ENCODE measurements at regions not wholly inside any gene's neighbourhood (a gene's known extent, or its start where the extent isn't known, plus 50 kb on each side); places are given as distances from the start of the nearest gene placed in this dataset.
"Not testable (repeated sequence)": the region's sequence is repeated elsewhere in the genome, so short reads cannot be mapped to it uniquely, and the experiment has no call there.

GRCh38 chr4:127240764-127241105 lies 392.0 kb upstream of the INTU start:
- DNase-seq (ENCODE audit: low read depth) = no peak
- no peak overlapping the region for H3K4me3 ChIP-seq (ENCODE audit: low read depth, low read length)

GRCh38 chr4:127244515-127244914 lies 388.2 kb upstream of the INTU start:
- DNase-seq (ENCODE audit: low read depth) = no peak

GRCh38 chr4:127246963-127247952 lies 385.5 kb upstream of the INTU start:
- no peak overlapping the region for H3K4me3 ChIP-seq (ENCODE audit: low read depth, low read length)
- no peak for DNase-seq (ENCODE audit: low read depth)

More at GRCh38 chr4:127244515-127244914, 388.2 kb upstream of the INTU start:
- H3K4me3 ChIP-seq (ENCODE audit: low read depth, low read length) = no peak overlapping the region

- no peak overlapping the region for H3K4me3 ChIP-seq (ENCODE audit: low read depth, low read length)
- no peak for DNase-seq (ENCODE audit: low read depth)
Observed at GRCh38 chr4:127249066-127249766, 383.5 kb upstream of the INTU start.

- H3K4me3 ChIP-seq (ENCODE audit: low read depth, low read length) = no peak overlapping the region
- DNase-seq (ENCODE audit: low read depth) = no peak
Observed at GRCh38 chr4:127249767-127250108, 383.0 kb upstream of the INTU start.

GRCh38 chr4:127250577-127250976 lies 382.2 kb upstream of the INTU start:
- H3K4me3 ChIP-seq (ENCODE audit: low read depth, low read length) = no peak overlapping the region
- DNase-seq (ENCODE audit: low read depth) = no peak

GRCh38 chr4:127251423-127251822 lies 381.3 kb upstream of the INTU start:
- DNase-seq (ENCODE audit: low read depth) = peak; percentile 34
- H3K4me3 ChIP-seq (ENCODE audit: low read depth, low read length) = no peak overlapping the region

GRCh38 chr4:127256500-127256899 lies 376.3 kb upstream of the INTU start:
- DNase-seq (ENCODE audit: low read depth) = no peak
- H3K4me3 ChIP-seq (ENCODE audit: low read depth, low read length) = no peak overlapping the region

- DNase-seq (ENCODE audit: low read depth) = no peak
- no peak overlapping the region for H3K4me3 ChIP-seq (ENCODE audit: low read depth, low read length)
Observed at GRCh38 chr4:127261476-127261875, 371.3 kb upstream of the INTU start.

GRCh38 chr4:127268367-127268766 lies 364.4 kb upstream of the INTU start:
- H3K4me3 ChIP-seq (ENCODE audit: low read depth, low read length) = no peak overlapping the region
- DNase-seq (ENCODE audit: low read depth) = no peak

- H3K4me3 ChIP-seq (ENCODE audit: low read depth, low read length); DNase-seq (ENCODE audit: low read depth): not testable (repeated sequence)
Observed at GRCh38 chr4:127277023-127277422, 355.7 kb upstream of the INTU start.

GRCh38 chr4:127284236-127284635 lies 348.5 kb upstream of the INTU start:
- no peak for DNase-seq (ENCODE audit: low read depth)

GRCh38 chr4:127291316-127291715 lies 341.4 kb upstream of the INTU start:
- no peak for DNase-seq (ENCODE audit: low read depth)

More at GRCh38 chr4:127284236-127284635, 348.5 kb upstream of the INTU start:
- H3K4me3 ChIP-seq (ENCODE audit: low read depth, low read length) = no peak overlapping the region

GRCh38 chr4:127293496-127293895 lies 339.3 kb upstream of the INTU start:
- no peak overlapping the region for H3K4me3 ChIP-seq (ENCODE audit: low read depth, low read length)
- DNase-seq (ENCODE audit: low read depth) = no peak

More at GRCh38 chr4:127291316-127291715, 341.4 kb upstream of the INTU start:
- H3K4me3 ChIP-seq (ENCODE audit: low read depth, low read length) = no peak overlapping the region

GRCh38 chr4:127304356-127304755 lies 328.4 kb upstream of the INTU start:
- no peak overlapping the region for H3K4me3 ChIP-seq (ENCODE audit: low read depth, low read length)
- peak; percentile 40 for DNase-seq (ENCODE audit: low read depth)

GRCh38 chr4:127307996-127308395 lies 324.8 kb upstream of the INTU start:
- DNase-seq (ENCODE audit: low read depth) = no peak
- no peak overlapping the region for H3K4me3 ChIP-seq (ENCODE audit: low read depth, low read length)

GRCh38 chr4:127309369-127310102 lies 323.2 kb upstream of the INTU start:
- DNase-seq (ENCODE audit: low read depth) = peak; percentile 14
- H3K4me3 ChIP-seq (ENCODE audit: low read depth, low read length) = no peak overlapping the region

GRCh38 chr4:127311371-127311770 lies 321.4 kb upstream of the INTU start:
- DNase-seq (ENCODE audit: low read depth) = no peak
- no peak overlapping the region for H3K4me3 ChIP-seq (ENCODE audit: low read depth, low read length)

- no peak for DNase-seq (ENCODE audit: low read depth)
- H3K4me3 ChIP-seq (ENCODE audit: low read depth, low read length) = no peak overlapping the region
Observed at GRCh38 chr4:127311924-127312323, 320.8 kb upstream of the INTU start.

- H3K4me3 ChIP-seq (ENCODE audit: low read depth, low read length) = no peak overlapping the region
- no peak for DNase-seq (ENCODE audit: low read depth)
Observed at GRCh38 chr4:127313767-127314166, 319.0 kb upstream of the INTU start.
